Activated naive CD8-positive, alpha-beta T cell treated with anti-CD3 and anti-CD28 coated beads, Interleukin-2, amount 50 U/mL, for 24 hours (primary cell): ENCODE measurements at regions not wholly inside any gene's neighbourhood (a gene's known extent, or its start where the extent isn't known, plus 50 kb on each side); places are given as distances from the start of the nearest gene placed in this dataset.
A peak's percentile ranks its signal among the peaks of the same experiment; 100 is the strongest.

Experiments
- ATAC-seq: fragments of 150-1000 bp; cut with Tn5 transposase; one replicate; pipeline ENCODE4 v1.10.0; 2021
- DNase-seq: peaks from one replicate; pipeline ENCODE4 v3.0.0; 2021
- H3K27ac Mint-ChIP-seq: one replicate; pipeline ENCODE4 v1.8.0; 2021; ENCODE audit warnings: mild to moderate bottlenecking, mixed read lengths
- H3K27me3 Mint-ChIP-seq: one replicate; pipeline ENCODE4 v1.8.0; 2021; ENCODE audit warnings: mixed read lengths
- H3K36me3 Mint-ChIP-seq: one replicate; pipeline ENCODE4 v1.8.0; 2021; ENCODE audit warnings: low read depth, mixed read lengths
- H3K4me1 Mint-ChIP-seq: one replicate; pipeline ENCODE4 v1.8.0; 2021; ENCODE audit warnings: mixed read lengths
- H3K4me3 Mint-ChIP-seq: one replicate; pipeline ENCODE4 v1.8.0; 2021; ENCODE audit warnings: mild to moderate bottlenecking, moderate library complexity, mixed read lengths
- H3K9me3 Mint-ChIP-seq: one replicate; pipeline ENCODE4 v1.8.0; 2021; ENCODE audit warnings: mixed read lengths

DNA sequence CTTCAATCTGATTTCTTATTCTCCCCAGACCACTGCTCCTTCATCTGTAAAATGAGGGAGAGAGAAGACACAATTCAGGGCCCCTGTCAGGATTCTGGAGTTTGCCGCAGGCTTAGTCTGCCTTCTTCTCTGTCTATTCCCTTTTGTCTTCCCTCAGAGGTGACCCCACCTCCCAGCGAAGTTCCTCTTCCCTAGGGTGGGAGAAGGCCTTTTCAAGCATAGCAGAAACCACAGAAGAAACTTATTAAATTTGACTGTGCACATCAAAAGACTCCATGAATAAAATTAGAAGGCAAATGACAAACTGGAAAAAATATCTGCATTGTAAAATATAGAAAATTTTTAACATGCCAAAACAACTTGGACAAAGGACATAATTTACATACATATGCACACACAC, 148.8 kb downstream of the HNRNPD start:
- peaks cover 8% of the 10 kb centered on the region for H3K4me1 Mint-ChIP-seq
- H3K27me3 Mint-ChIP-seq, result peaks cover 5% of the 10 kb centered on the region
- no peak overlapping the region for H3K27ac Mint-ChIP-seq
- DNase-seq (no peak), ATAC-seq (no peak)
- H3K4me3 Mint-ChIP-seq, result no peak overlapping the region
- no peaks in the 10 kb centered on the region for H3K9me3 Mint-ChIP-seq
- H3K36me3 Mint-ChIP-seq, result no peaks in the 10 kb centered on the region

DNA sequence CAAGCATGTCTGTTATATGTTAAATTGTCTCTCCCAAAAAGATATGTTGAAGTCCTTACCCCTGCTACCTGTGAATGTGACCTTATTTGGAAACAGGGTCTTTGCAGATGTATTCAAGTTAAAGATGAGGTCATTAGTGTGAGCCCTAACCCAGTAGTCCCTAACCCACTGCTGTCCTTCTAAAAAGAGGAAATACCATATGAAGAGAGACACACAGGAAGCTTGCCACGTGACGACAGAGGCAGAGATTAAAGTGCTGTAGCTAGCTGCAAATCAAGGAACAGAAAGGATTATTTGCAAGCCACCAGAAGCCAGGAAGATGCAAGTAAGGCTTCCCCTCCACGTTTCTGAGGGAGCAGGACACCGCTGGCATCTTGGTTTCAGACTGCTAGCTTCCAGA, 150.1 kb downstream of the HNRNPD start:
- Mint-ChIP-seq H3K27ac (no peak overlapping the region), H3K4me1 (peaks cover 8% of the 10 kb centered on the region), H3K9me3 (no peaks in the 10 kb centered on the region), H3K27me3 (peaks cover 3% of the 10 kb centered on the region), H3K4me3 (no peak overlapping the region), H3K36me3 (no peaks in the 10 kb centered on the region)
- DNase-seq (peak; percentile 13), ATAC-seq (peak; percentile 54)

DNA sequence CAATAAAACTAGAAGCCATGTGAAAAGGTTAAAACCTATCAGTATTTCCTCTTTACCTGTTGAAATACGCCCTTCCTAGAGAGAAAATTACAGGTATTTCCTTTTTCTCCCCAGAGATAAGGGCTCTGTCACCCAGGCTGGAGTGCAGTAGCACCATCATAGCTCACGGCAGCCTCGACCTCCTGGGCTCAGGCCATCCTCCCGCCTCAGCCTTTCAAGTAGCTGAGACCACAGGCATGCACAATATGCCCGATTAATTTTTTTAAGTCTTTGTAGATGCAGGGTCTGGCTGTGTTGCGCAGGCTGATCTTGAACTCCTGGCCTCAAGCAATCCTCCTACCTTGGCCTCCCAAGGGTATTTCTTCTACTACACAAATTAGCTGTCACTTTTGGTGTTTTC, 154.4 kb downstream of the HNRNPD start:
- peaks cover 8% of the 10 kb centered on the region for H3K4me1 Mint-ChIP-seq
- H3K9me3 Mint-ChIP-seq, result no peaks in the 10 kb centered on the region
- no peak overlapping the region for H3K27ac Mint-ChIP-seq
- no peaks in the 10 kb centered on the region for H3K27me3 Mint-ChIP-seq
- no peaks in the 10 kb centered on the region for H3K36me3 Mint-ChIP-seq
- DNase-seq (no peak), ATAC-seq (no peak)
- no peak overlapping the region for H3K4me3 Mint-ChIP-seq

DNA sequence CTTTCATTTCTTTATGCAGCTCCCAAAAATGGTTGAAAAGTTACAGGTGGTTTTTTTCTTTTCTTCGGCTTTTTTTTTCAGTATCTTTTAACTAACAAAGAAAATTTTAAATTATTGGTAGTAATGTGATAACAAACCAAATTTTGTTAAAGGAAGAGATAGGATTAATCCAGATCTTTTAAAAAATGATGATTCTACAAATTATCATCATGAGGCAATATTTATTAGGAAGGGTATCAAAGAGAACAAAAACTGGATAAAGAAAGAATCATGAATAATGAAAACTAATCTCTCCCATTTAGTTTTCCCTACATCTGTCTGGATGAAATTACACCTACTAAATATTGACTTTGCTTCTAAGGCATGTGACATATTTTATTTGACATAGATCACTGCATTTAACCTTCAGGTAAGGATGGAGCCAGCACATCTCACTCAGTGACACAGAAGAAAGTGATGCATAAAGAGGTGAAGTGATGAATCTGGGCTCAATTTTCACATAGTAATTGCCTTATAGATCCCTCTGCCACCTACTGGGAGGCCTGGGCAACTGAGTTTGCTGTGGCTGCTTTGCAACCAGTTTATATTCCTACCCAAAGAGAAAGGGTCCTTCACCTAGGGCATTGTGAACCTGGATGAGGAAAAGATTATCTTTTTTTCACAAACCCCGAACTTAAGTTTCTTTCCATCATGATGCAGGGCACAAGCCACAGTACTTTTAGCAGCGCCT, 155.6 kb downstream of the HNRNPD start:
- no peak for ATAC-seq
- no peaks in the 10 kb centered on the region for H3K27me3 Mint-ChIP-seq
- no peak overlapping the region for H3K27ac Mint-ChIP-seq
- no peak for DNase-seq
- H3K36me3 Mint-ChIP-seq, result no peaks in the 10 kb centered on the region
- H3K9me3 Mint-ChIP-seq, result no peaks in the 10 kb centered on the region
- no peak overlapping the region for H3K4me3 Mint-ChIP-seq
- peaks cover 9% of the 10 kb centered on the region for H3K4me1 Mint-ChIP-seq

DNA sequence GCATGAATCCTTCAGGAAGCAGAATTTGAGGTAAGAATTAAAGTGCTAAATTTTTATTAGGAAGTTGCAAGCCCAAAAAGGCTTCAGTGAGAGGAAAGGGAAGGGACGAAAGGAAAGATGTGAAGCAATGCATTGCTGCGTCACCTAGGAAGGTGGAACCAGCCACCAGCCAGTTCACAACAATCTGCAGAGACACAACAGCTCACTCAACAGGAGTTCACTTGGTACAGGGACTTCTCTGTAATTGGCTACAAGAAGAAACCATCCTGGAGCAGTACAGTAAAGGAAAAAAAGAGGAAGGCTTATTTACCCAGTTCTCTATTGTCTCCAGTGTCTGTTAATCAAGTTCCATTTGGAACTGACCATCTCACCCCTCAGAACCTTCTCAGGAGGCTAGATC, 157.6 kb downstream of the HNRNPD start:
- DNase-seq (no peak), ATAC-seq (no peak)
- Mint-ChIP-seq H3K4me1 (peaks cover 13% of the 10 kb centered on the region), H3K4me3 (no peak overlapping the region), H3K9me3 (no peaks in the 10 kb centered on the region), H3K27me3 (no peaks in the 10 kb centered on the region), H3K36me3 (no peaks in the 10 kb centered on the region), H3K27ac (no peak overlapping the region)

DNA sequence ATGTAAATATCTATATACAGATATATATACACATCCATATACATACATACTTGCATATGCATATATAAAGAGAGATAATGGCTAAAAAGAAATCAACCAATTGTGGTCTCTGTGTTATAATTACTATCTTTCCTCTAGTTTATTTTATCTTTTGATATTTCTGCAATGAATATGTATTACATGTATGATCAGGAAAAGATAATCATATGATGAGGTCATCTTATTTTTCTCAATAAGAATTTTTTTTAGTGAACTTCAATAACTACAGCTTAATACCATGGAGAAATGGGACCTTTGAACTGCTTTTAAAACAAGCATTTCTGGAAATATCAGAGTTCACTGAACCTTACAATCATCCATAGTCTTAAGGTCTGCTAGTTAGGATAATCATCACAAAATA, 158.0 kb downstream of the HNRNPD start:
- Mint-ChIP-seq H3K27ac (no peak overlapping the region), H3K4me1 (peaks cover 13% of the 10 kb centered on the region), H3K4me3 (no peak overlapping the region), H3K9me3 (no peaks in the 10 kb centered on the region), H3K27me3 (no peaks in the 10 kb centered on the region), H3K36me3 (no peaks in the 10 kb centered on the region)
- no peak for ATAC-seq
- DNase-seq, result no peak

DNA sequence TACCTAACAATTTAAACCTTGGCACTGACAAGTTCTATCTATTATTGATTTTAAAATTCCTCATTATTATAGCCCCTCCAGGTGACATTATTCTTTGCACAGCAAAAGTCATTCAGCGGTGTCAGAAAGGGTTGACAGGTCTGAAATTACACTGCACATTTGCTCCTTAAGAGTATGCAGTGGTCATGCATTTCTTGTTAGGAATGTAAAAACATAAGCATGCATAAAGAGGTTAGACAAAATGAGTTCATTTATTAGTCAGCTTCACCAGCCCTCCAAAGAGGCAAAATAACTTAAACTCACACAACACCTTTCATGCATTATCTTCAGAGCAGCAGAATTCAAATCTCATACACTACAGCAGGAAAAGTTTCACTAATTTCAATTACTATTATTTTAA, 158.8 kb downstream of the HNRNPD start:
- Mint-ChIP-seq H3K4me3 (no peak overlapping the region), H3K4me1 (peaks cover 13% of the 10 kb centered on the region), H3K36me3 (no peaks in the 10 kb centered on the region), H3K27me3 (no peaks in the 10 kb centered on the region), H3K9me3 (no peaks in the 10 kb centered on the region), H3K27ac (no peak overlapping the region)
- ATAC-seq, result no peak
- DNase-seq, result no peak

DNA sequence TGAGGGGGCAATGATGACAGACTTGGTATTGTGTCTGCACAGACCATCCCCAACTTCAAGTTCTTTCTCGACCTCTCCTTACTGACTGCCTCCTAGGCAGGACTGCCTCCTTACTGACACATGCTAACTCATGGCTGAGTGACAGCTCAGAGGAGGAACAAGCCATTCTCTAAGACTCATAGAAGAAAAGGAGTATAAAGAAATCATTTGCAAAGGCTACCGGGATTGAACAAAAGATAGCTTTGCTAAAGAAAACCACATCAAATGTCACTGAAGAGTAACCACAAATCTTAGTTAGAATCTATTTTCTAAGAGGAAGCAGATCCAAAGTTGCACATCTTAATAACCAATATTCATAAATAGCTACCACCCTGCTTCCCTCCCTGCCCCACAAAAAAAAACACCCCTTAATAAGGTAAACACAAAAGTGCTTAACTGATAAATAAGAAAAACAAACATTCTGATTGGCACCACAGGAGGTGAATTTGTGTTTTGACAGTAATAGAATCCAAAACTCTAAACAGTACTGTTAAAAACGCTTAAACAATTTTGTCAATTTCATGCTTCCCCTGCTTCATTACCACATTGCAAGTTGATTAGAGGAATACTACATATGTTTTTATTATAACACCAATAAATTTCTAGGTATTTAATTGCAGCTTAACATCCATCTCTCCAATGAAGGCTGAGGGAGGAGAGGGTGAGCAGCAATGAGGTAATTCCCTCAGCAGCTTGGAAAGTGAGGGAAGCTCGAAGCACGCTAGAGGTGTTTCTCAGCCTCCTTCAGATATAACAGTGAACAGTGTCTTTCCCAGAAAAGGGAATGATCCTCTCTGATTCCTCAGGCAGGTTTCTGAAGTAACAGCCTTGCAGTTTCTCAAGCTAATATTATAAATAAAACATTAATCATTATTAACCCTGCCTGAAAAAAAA, 160.0 kb downstream of the HNRNPD start:
- H3K4me1 Mint-ChIP-seq, result peaks cover 13% of the 10 kb centered on the region
- no peaks in the 10 kb centered on the region for H3K27me3 Mint-ChIP-seq
- ATAC-seq (peak; percentile 73), DNase-seq (no peak)
- no peaks in the 10 kb centered on the region for H3K36me3 Mint-ChIP-seq
- H3K27ac Mint-ChIP-seq, result no peak overlapping the region
- H3K4me3 Mint-ChIP-seq, result no peak overlapping the region
- no peaks in the 10 kb centered on the region for H3K9me3 Mint-ChIP-seq

DNA sequence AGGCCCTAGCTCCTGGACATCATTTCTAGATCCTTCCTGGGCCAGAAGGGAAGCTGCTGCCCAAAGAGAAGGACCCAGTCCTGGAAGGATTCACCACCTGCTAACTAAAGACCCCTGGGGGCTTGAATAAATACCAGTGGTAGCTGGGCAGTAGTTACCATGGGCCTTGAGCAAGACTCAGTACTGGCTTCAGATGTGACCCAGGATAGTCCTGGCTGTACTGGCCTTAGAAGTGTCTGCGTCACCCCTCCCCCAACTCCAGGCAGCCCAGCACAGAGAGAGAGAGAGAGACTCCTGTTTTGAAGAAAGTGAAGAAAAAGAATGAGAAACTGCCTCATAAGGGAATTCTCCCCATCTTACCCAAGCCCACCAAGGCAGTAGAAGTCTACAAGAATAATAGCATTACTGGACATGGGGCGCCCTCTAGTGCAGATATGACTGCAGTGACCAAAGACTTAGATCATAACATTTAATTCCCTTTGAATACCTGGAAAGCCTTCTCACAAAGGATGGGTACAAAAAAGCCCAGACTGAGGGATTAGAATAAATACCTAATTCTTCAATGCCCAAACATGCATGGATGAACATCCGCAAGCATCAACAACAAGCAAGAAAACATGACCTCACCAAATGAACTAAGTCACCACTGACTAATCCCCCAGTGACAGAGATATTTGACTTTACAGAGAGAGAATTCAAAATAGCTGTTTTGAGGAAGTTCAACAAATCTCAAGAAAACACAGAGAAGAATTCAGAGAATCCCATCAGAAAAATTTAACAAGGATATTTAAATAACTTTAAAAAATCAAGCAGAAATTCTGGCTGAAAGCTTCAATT, 171.8 kb downstream of the HNRNPD start:
- H3K27me3 Mint-ChIP-seq, result peaks cover 2% of the 10 kb centered on the region
- H3K36me3 Mint-ChIP-seq, result no peaks in the 10 kb centered on the region
- DNase-seq (peak; percentile 61), ATAC-seq (no peak)
- no peak overlapping the region for H3K27ac Mint-ChIP-seq
- peaks cover 2% of the 10 kb centered on the region for H3K4me1 Mint-ChIP-seq
- no peaks in the 10 kb centered on the region for H3K9me3 Mint-ChIP-seq
- H3K4me3 Mint-ChIP-seq, result no peak overlapping the region

DNA sequence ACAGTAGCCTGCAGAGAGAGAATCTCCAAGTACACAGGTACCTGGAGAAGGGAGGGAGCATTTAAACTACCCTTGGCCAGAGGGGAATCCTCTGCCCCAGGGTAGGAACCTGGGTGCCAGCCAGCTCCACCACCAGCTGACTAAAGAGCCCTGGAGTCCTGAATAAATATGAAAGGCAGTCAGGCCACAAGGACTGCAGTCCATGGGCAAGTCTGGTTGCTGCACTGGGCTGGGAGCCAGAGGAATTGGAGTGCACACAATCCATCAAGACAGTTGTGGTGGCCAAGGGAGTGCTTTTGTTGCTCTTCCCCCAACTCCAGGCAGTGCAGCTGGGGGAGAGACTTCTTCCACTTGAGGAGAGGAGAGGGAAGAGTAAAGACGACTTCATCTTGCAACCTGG, 172.5 kb downstream of the HNRNPD start:
- ATAC-seq, result no peak
- peaks cover 2% of the 10 kb centered on the region for H3K27me3 Mint-ChIP-seq

DNA sequence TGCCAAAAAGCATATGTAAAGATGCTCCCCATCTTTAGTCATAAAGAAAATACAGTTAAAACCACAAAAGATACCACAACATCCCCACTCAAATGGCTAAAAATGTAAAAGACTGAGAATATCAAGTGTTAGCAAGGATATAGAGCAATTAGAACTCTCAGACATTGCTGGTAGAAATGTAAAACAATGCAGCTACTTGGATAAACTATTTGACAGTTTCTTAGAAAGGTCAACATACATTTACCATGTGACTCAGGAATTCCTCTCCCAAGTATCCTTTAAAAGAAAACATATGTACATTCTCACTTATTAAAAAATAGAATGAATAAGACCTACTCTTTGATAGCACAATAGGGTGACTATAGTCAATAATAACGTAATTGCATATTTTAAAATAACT, 173.7 kb downstream of the HNRNPD start:
- no peak for DNase-seq
- Mint-ChIP-seq H3K27ac (no peak overlapping the region), H3K27me3 (peaks cover 2% of the 10 kb centered on the region), H3K9me3 (no peaks in the 10 kb centered on the region), H3K4me1 (peaks cover 2% of the 10 kb centered on the region), H3K4me3 (no peak overlapping the region), H3K36me3 (no peaks in the 10 kb centered on the region)
- ATAC-seq, result no peak

More for the DNA sequence above, 172.5 kb downstream of the HNRNPD start:
- Mint-ChIP-seq H3K4me1 (peaks cover 2% of the 10 kb centered on the region), H3K27ac (no peak overlapping the region), H3K4me3 (no peak overlapping the region), H3K9me3 (no peaks in the 10 kb centered on the region), H3K36me3 (no peaks in the 10 kb centered on the region)
- no peak for DNase-seq

DNA sequence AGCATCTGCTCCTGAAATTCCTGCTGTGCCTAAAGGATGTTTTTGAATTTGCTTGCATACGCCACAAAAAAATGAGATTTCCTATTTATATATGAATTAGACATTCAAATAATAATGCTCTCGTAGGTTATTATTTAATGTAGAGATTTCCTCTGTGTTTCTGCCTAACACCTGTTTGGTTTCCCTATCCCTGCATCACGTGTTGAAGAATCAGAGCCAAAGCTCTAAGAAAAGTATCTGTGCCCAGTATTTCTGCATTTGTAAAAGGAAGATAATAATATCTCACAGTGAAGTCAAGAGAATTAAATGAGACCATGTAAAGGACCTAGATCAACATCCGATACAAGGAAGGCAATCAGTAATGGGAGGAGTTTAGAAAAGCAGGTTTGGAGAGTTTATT, 179.5 kb downstream of the HNRNPD start:
- ATAC-seq (no peak), DNase-seq (no peak)
- H3K4me1 Mint-ChIP-seq, result no peaks in the 10 kb centered on the region
- no peak overlapping the region for H3K4me3 Mint-ChIP-seq
- H3K9me3 Mint-ChIP-seq, result peaks cover under 1% of the 10 kb centered on the region
- H3K27me3 Mint-ChIP-seq, result no peaks in the 10 kb centered on the region
- no peaks in the 10 kb centered on the region for H3K36me3 Mint-ChIP-seq
- no peak overlapping the region for H3K27ac Mint-ChIP-seq

DNA sequence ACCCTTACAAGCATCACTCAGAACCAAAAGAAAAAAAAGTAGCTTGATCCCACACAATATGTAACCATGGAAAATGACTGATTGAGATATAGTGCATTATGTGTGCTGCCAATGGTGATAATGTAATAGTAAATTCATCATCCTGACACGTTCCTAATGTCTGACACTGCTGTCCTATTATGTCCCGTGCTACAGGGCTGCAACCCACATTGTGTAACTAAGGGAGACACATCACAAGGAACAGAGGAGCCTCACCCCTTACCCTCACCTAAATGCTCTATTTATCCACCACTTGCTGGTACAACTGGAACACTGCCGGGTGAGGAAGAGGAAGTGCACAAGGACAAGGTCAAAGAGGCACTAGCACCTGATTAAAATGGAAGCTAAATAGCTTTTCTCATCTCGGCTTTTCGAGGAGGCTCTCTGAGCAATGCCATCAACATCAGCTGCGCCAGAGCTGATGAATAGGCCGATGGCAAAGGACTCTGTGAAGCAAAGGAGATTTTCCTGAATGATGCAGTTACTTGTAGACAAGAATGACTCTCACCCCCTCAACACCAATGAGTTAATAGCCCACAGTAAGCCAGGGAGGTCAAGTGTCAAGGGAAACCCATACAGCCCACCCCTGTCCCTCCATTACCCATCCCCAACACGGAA, 181.6 kb downstream of the HNRNPD start:
- H3K4me3 Mint-ChIP-seq, result no peak overlapping the region
- peaks cover 8% of the 10 kb centered on the region for H3K9me3 Mint-ChIP-seq
- H3K27me3 Mint-ChIP-seq, result no peaks in the 10 kb centered on the region
- no peaks in the 10 kb centered on the region for H3K4me1 Mint-ChIP-seq
- no peak for DNase-seq
- no peaks in the 10 kb centered on the region for H3K36me3 Mint-ChIP-seq
- no peak overlapping the region for H3K27ac Mint-ChIP-seq
- ATAC-seq, result no peak

DNA sequence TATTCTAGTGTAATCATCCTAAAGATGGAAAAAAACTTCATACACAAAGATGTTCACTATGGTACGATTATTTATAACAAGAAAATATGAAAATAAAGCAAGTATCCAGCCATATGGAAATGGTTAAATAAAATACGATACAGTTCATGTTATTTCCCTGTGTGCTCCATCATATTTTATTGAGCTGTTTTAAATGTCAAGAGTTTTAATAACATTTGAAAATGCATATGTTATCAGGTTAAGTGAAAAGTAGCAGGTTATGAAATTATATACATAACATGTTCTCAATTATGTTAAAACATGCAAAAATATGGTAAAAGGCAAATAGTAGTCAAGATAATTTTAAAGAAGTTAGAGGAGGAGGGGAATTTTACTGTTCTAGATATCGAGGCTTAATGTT, 192.0 kb downstream of the HNRNPD start:
- no peak overlapping the region for H3K27ac Mint-ChIP-seq
- H3K4me1 Mint-ChIP-seq, result no peaks in the 10 kb centered on the region
- no peak overlapping the region for H3K4me3 Mint-ChIP-seq
- H3K36me3 Mint-ChIP-seq, result no peaks in the 10 kb centered on the region
- peaks cover 4% of the 10 kb centered on the region for H3K27me3 Mint-ChIP-seq
- ATAC-seq (no peak), DNase-seq (no peak)
- H3K9me3 Mint-ChIP-seq, result no peaks in the 10 kb centered on the region
